ENCODE measurements at regions not wholly inside any gene's neighbourhood (a gene's known extent, or its start where the extent isn't known, plus 50 kb on each side); places are given as distances from the start of the nearest gene placed in this dataset.

- Histone ChIP-seq H3K4ac (ENCODE audit: low read depth in 1 of 2, low read length in 2 of 2) (no peak overlapping the region), H3K18ac (ENCODE audit: low read depth in 1 of 2, low read length in 2 of 2) (no peak overlapping the region), H4K8ac (ENCODE audit: low read length) (no peak overlapping the region), H3K4me2 (ENCODE audit: low read length, poor library complexity, severe bottlenecking) (no peak overlapping the region), H3K4me1 (ENCODE audit: control insufficient read depth, insufficient read depth, low read depth, low read length) (no peaks in the 10 kb centered on the region), H3K23ac (ENCODE audit: low read length in 2 of 2) (no peak overlapping the region), H3K27me3 (ENCODE audit: control insufficient read depth in 1 of 2, insufficient read depth in 1 of 2, low read length in 2 of 2) (no peaks in the 10 kb centered on the region), H2BK120ac (ENCODE audit: low read depth, low read length) (no peak overlapping the region), H3K79me1 (replicated peaks; ENCODE audit: low read length, poor library complexity, severe bottlenecking) (no peaks in the 10 kb centered on the region), H2BK15ac (ENCODE audit: low read depth, poor library complexity, severe bottlenecking) (no peak overlapping the region), H2AK5ac (ENCODE audit: low read length, severe bottlenecking) (no peak overlapping the region), H3K9ac (ENCODE audit: low read length) (no peak overlapping the region), H2BK12ac (ENCODE audit: low read length in 2 of 2) (no peak overlapping the region), H3K4me3 (ENCODE audit: insufficient read depth in 1 of 2, low read depth in 1 of 2, low read length in 2 of 2) (no peak overlapping the region), H2AFZ (ENCODE audit: low read depth, low read length) (no peak overlapping the region), H3K14ac (ENCODE audit: low read length in 2 of 2) (no peak overlapping the region), H4K91ac (ENCODE audit: low read length) (no peak overlapping the region), H3K9me3 (ENCODE audit: control insufficient read depth, low read length) (no peaks in the 10 kb centered on the region), H3K27ac (ENCODE audit: low read length, poor library complexity, severe bottlenecking) (no peak overlapping the region), H3K36me3 (ENCODE audit: control insufficient read depth in 1 of 2, insufficient read depth in 2 of 2, low read depth in 1 of 2, low read length in 2 of 2) (no peaks in the 10 kb centered on the region), H2BK5ac (ENCODE audit: low read depth, low read length, poor library complexity, severe bottlenecking) (no peak overlapping the region)
- no peak for DNase-seq
- 44% methylated on average over 2 of the region's 2 CpGs for WGBS
Observed at GRCh38 chr11:104813532-104813931, 84.7 kb downstream of the CASP12 start.

GRCh38 chr11:104812103-104812788 is 86.0 kb downstream of the CASP12 start:
- Histone ChIP-seq H2AK5ac (ENCODE audit: low read length, severe bottlenecking) (no peak overlapping the region), H3K4ac (ENCODE audit: low read depth in 1 of 2, low read length in 2 of 2) (no peak overlapping the region), H3K4me1 (ENCODE audit: control insufficient read depth, insufficient read depth, low read depth, low read length) (no peaks in the 10 kb centered on the region), H4K91ac (ENCODE audit: low read length) (no peak overlapping the region), H3K9me3 (ENCODE audit: control insufficient read depth, low read length) (no peaks in the 10 kb centered on the region), H2BK5ac (ENCODE audit: low read depth, low read length, poor library complexity, severe bottlenecking) (no peak overlapping the region), H3K79me1 (replicated peaks; ENCODE audit: low read length, poor library complexity, severe bottlenecking) (no peaks in the 10 kb centered on the region), H2BK15ac (ENCODE audit: low read depth, poor library complexity, severe bottlenecking) (no peak overlapping the region), H3K27ac (ENCODE audit: low read length, poor library complexity, severe bottlenecking) (no peak overlapping the region), H3K4me3 (ENCODE audit: insufficient read depth in 1 of 2, low read depth in 1 of 2, low read length in 2 of 2) (no peak overlapping the region), H3K23ac (ENCODE audit: low read length in 2 of 2) (no peak overlapping the region), H2BK120ac (ENCODE audit: low read depth, low read length) (no peak overlapping the region), H3K18ac (ENCODE audit: low read depth in 1 of 2, low read length in 2 of 2) (no peak overlapping the region), H2AFZ (ENCODE audit: low read depth, low read length) (no peak overlapping the region), H2BK12ac (ENCODE audit: low read length in 2 of 2) (no peak overlapping the region), H3K14ac (ENCODE audit: low read length in 2 of 2) (no peak overlapping the region), H3K36me3 (ENCODE audit: control insufficient read depth in 1 of 2, insufficient read depth in 2 of 2, low read depth in 1 of 2, low read length in 2 of 2) (no peaks in the 10 kb centered on the region), H3K9ac (ENCODE audit: low read length) (no peak overlapping the region), H4K8ac (ENCODE audit: low read length) (no peak overlapping the region), H3K4me2 (ENCODE audit: low read length, poor library complexity, severe bottlenecking) (no peak overlapping the region), H3K27me3 (ENCODE audit: control insufficient read depth in 1 of 2, insufficient read depth in 1 of 2, low read length in 2 of 2) (no peaks in the 10 kb centered on the region)
- no peak for DNase-seq
- WGBS, result 82% methylated on average over 7 of the region's 8 CpGs

GRCh38 chr11:104803776-104804175 is 94.5 kb downstream of the CASP12 start:
- Histone ChIP-seq H3K27ac (ENCODE audit: low read length, poor library complexity, severe bottlenecking) (no peak overlapping the region), H4K91ac (ENCODE audit: low read length) (no peak overlapping the region), H3K23ac (ENCODE audit: low read length in 2 of 2) (no peak overlapping the region), H3K9ac (ENCODE audit: low read length) (no peak overlapping the region), H3K4me3 (ENCODE audit: insufficient read depth in 1 of 2, low read depth in 1 of 2, low read length in 2 of 2) (no peak overlapping the region), H3K4me2 (ENCODE audit: low read length, poor library complexity, severe bottlenecking) (no peak overlapping the region), H3K4ac (ENCODE audit: low read depth in 1 of 2, low read length in 2 of 2) (no peak overlapping the region), H2AK5ac (ENCODE audit: low read length, severe bottlenecking) (no peak overlapping the region), H3K18ac (ENCODE audit: low read depth in 1 of 2, low read length in 2 of 2) (no peak overlapping the region), H4K8ac (ENCODE audit: low read length) (no peak overlapping the region), H2BK12ac (ENCODE audit: low read length in 2 of 2) (no peak overlapping the region), H3K14ac (ENCODE audit: low read length in 2 of 2) (no peak overlapping the region), H3K9me3 (ENCODE audit: control insufficient read depth, low read length) (no peaks in the 10 kb centered on the region), H3K79me1 (replicated peaks; ENCODE audit: low read length, poor library complexity, severe bottlenecking) (no peaks in the 10 kb centered on the region), H2BK5ac (ENCODE audit: low read depth, low read length, poor library complexity, severe bottlenecking) (no peak overlapping the region), H2BK15ac (ENCODE audit: low read depth, poor library complexity, severe bottlenecking) (no peak overlapping the region), H2BK120ac (ENCODE audit: low read depth, low read length) (no peak overlapping the region), H3K27me3 (ENCODE audit: control insufficient read depth in 1 of 2, insufficient read depth in 1 of 2, low read length in 2 of 2) (no peaks in the 10 kb centered on the region), H3K36me3 (ENCODE audit: control insufficient read depth in 1 of 2, insufficient read depth in 2 of 2, low read depth in 1 of 2, low read length in 2 of 2) (no peaks in the 10 kb centered on the region), H2AFZ (ENCODE audit: low read depth, low read length) (no peak overlapping the region), H3K4me1 (ENCODE audit: control insufficient read depth, insufficient read depth, low read depth, low read length) (no peaks in the 10 kb centered on the region)
- 71% methylated on average over 2 of the region's 2 CpGs for WGBS
- DNase-seq, result no peak

- Histone ChIP-seq H4K8ac (ENCODE audit: low read length) (no peak overlapping the region), H3K23ac (ENCODE audit: low read length in 2 of 2) (no peak overlapping the region), H3K4me3 (ENCODE audit: insufficient read depth in 1 of 2, low read depth in 1 of 2, low read length in 2 of 2) (no peak overlapping the region), H2AK5ac (ENCODE audit: low read length, severe bottlenecking) (no peak overlapping the region), H2BK120ac (ENCODE audit: low read depth, low read length) (no peak overlapping the region), H3K14ac (ENCODE audit: low read length in 2 of 2) (no peak overlapping the region), H3K36me3 (ENCODE audit: control insufficient read depth in 1 of 2, insufficient read depth in 2 of 2, low read depth in 1 of 2, low read length in 2 of 2) (no peaks in the 10 kb centered on the region), H3K27me3 (ENCODE audit: control insufficient read depth in 1 of 2, insufficient read depth in 1 of 2, low read length in 2 of 2) (no peaks in the 10 kb centered on the region), H2BK5ac (ENCODE audit: low read depth, low read length, poor library complexity, severe bottlenecking) (no peak overlapping the region), H4K91ac (ENCODE audit: low read length) (no peak overlapping the region), H3K27ac (ENCODE audit: low read length, poor library complexity, severe bottlenecking) (no peak overlapping the region), H3K9ac (ENCODE audit: low read length) (no peak overlapping the region), H2AFZ (ENCODE audit: low read depth, low read length) (no peak overlapping the region), H2BK12ac (ENCODE audit: low read length in 2 of 2) (no peak overlapping the region), H3K4me2 (ENCODE audit: low read length, poor library complexity, severe bottlenecking) (no peak overlapping the region), H3K4me1 (ENCODE audit: control insufficient read depth, insufficient read depth, low read depth, low read length) (no peaks in the 10 kb centered on the region), H3K18ac (ENCODE audit: low read depth in 1 of 2, low read length in 2 of 2) (no peak overlapping the region), H3K4ac (ENCODE audit: low read depth in 1 of 2, low read length in 2 of 2) (no peak overlapping the region), H2BK15ac (ENCODE audit: low read depth, poor library complexity, severe bottlenecking) (no peak overlapping the region), H3K79me1 (replicated peaks; ENCODE audit: low read length, poor library complexity, severe bottlenecking) (no peaks in the 10 kb centered on the region), H3K9me3 (ENCODE audit: control insufficient read depth, low read length) (no peaks in the 10 kb centered on the region)
- DNase-seq, result no peak
- 100% methylated on average over 1 of the region's 1 CpG for WGBS
Observed at GRCh38 chr11:104799251-104799650, 99.0 kb downstream of the CASP12 start.
